ENCODE measurements at regions not wholly inside any gene's neighbourhood (a gene's known extent, or its start where the extent isn't known, plus 50 kb on each side); places are given as distances from the start of the nearest gene placed in this dataset.

DNA sequence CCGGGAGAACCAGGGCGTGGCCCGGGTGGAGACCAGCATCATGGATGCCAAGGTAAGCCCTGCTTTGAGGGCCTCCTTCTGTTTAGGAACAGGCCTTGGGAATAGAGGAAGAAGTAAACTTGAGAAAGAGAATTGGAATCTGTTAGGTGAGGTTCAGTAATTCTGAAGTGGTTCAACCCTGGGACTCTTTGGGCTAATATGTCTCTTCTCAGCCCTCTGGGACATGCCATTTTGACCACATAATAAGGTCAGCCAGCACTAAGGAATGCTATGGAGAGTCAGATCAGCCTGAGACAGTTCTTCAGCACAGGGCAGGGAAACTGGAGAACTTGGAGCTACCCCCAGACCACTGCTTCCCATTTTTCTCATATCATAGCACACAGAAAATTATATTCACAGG, 63.3 kb upstream of the PRPS1 start:
- no peak overlapping the region for H3K4me3 ChIP-seq (ENCODE audit: low read length)
- TF ChIP-seq, protein P1, sequence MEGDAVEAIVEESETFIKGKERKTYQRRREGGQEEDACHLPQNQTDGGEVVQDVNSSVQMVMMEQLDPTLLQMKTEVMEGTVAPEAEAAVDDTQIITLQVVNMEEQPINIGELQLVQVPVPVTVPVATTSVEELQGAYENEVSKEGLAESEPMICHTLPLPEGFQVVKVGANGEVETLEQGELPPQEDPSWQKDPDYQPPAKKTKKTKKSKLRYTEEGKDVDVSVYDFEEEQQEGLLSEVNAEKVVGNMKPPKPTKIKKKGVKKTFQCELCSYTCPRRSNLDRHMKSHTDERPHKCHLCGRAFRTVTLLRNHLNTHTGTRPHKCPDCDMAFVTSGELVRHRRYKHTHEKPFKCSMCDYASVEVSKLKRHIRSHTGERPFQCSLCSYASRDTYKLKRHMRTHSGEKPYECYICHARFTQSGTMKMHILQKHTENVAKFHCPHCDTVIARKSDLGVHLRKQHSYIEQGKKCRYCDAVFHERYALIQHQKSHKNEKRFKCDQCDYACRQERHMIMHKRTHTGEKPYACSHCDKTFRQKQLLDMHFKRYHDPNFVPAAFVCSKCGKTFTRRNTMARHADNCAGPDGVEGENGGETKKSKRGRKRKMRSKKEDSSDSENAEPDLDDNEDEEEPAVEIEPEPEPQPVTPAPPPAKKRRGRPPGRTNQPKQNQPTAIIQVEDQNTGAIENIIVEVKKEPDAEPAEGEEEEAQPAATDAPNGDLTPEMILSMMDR (IDR thresholded peaks at IDR 0.05; ENCODE audit: insufficient read depth, low read depth, low read length, missing control alignments), result no peak
- no peak for DNase-seq (ENCODE audit: low read depth)

- DNase-seq (ENCODE audit: low read depth), result peak; percentile 66
- TF ChIP-seq, protein P1 (IDR thresholded peaks at IDR 0.05; ENCODE audit: insufficient read depth, low read depth, low read length, missing control alignments), result no peak
Observed at GRCh38 chrX:107565931-107566603, 62.2 kb upstream of the PRPS1 start.

GRCh38 chrX:107566604-107567262, 61.6 kb upstream of the PRPS1 start:
- TF ChIP-seq, protein P1 (IDR thresholded peaks at IDR 0.05; ENCODE audit: insufficient read depth, low read depth, low read length, missing control alignments), result no peak
- peak; percentile 24 for DNase-seq (ENCODE audit: low read depth)
- no peak overlapping the region for H3K4me3 ChIP-seq (ENCODE audit: low read length)

More at GRCh38 chrX:107565931-107566603, 62.2 kb upstream of the PRPS1 start:
- H3K4me3 ChIP-seq (ENCODE audit: low read length), result no peak overlapping the region

DNA sequence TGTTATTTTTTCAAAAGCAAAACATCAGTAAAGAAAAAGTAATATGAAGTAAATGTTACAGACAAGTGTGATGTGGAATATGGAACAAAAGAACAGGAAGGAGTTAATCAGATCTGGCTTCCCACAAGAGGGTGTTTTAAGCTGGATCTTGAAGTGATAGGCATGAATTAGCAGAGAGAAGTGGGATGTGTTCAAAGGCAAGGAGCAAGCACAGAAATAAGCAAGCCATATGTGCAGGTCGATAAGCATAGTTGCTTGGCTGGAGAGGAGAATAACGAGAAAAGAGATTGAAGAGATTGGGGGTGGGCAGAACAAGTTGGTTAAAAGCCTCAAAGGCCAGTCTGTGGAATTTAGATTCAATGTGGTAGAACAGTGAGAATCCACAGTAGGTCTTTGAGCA, 60.9 kb upstream of the PRPS1 start:
- TF ChIP-seq, protein P1 (IDR thresholded peaks at IDR 0.05; ENCODE audit: insufficient read depth, low read depth, low read length, missing control alignments), result no peak
- no peak overlapping the region for H3K4me3 ChIP-seq (ENCODE audit: low read length)
- no peak for DNase-seq (ENCODE audit: low read depth)

GRCh38 chrX:107571296-107571998, 56.9 kb upstream of the PRPS1 start:
- DNase-seq (ENCODE audit: low read depth), result peak; percentile 90
- no peak overlapping the region for H3K4me3 ChIP-seq (ENCODE audit: low read length)
- TF ChIP-seq, protein P1 (IDR thresholded peaks at IDR 0.05; ENCODE audit: insufficient read depth, low read depth, low read length, missing control alignments), result no peak

DNA sequence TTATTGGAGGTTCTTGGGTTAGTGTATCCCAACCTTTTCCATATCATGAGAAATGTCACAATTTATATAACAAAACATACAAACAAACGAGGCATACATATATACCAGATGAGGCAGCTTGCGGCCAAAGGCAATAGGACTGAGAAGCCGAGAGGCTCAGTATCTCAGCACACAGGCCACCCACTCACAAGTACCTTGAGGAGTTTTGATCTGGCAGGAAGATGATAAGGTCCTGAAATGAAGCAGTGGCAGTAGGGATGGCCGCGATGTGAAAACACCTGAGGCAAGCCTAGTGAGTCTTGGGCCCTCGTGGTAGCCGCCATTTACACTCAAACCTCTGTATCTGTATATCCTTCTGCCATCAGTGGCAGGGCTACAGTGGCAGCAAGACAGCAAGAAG, 55.3 kb upstream of the PRPS1 start:
- no peak for DNase-seq (ENCODE audit: low read depth)
- H3K4me3 ChIP-seq (ENCODE audit: low read length), result no peak overlapping the region
- TF ChIP-seq, protein P1 (IDR thresholded peaks at IDR 0.05; ENCODE audit: insufficient read depth, low read depth, low read length, missing control alignments), result no peak

Data from epithelial cell of esophagus (primary cell).